Activated CD4-positive, alpha-beta T cell treated with anti-CD3 and anti-CD28 coated beads, Interleukin-2, Interleukin-6, amounts not matched to agents 100 ng/mL and 50 ng/mL, durations not matched to agents 16 hours and 8 hours (primary cell): ENCODE measurements at regions not wholly inside any gene's neighbourhood (a gene's known extent, or its start where the extent isn't known, plus 50 kb on each side); places are given as distances from the start of the nearest gene placed in this dataset.
"Not testable (repeated sequence)": the region's sequence is repeated elsewhere in the genome, so short reads cannot be mapped to it uniquely, and the experiment has no call there.

Experiments
- DNase-seq: peaks from one replicate; pipeline ENCODE4 v3.0.0-alpha.2; 2020

- no peak for DNase-seq
These were observed 385.1 kb downstream of the DTWD2 start for GRCh38 chr5:118603278-118603677.

- DNase-seq, result no peak
These were observed 390.0 kb downstream of the DTWD2 start for GRCh38 chr5:118598311-118598710.

DNA sequence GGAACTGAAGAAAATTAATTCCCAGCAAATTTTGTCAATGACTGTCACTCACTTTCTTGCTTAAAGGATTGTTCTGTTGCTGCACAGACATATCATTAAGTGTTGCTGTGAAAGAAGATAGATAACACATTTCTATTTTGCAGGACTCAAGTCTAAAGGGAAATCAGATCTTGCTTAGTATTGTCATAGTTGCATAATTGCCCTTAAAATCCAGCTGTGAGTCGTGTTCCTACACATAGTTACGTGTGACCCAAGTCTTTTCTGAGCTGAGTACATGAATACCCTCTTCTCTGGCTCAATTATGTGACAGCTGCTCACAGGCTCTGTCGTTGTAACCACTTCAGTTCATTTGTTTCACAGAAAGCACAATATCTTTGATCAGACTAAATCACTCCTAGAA is 390.8 kb downstream of the DTWD2 start:
- DNase-seq, result no peak

- DNase-seq, result no peak
These were observed 392.1 kb downstream of the DTWD2 start for GRCh38 chr5:118596255-118596654.

DNA sequence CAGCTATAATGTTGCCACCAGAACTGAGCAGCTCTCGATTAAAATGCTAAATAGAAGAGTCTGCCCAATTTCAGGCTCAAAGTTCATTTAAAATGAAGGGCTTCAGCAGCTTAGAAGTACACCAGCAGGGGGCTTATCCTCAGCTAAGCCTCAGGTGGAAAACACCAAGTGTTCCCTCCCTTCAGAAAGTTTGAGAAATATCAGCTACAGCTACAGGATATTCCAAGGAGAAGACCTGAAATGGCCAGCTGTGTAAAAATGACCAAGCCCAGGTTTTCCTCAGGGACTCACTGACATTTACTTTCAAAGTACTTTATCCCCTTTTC is 395.4 kb downstream of the DTWD2 start:
- no peak for DNase-seq

GRCh38 chr5:118592229-118593002 is 395.9 kb downstream of the DTWD2 start:
- no peak for DNase-seq

DNA sequence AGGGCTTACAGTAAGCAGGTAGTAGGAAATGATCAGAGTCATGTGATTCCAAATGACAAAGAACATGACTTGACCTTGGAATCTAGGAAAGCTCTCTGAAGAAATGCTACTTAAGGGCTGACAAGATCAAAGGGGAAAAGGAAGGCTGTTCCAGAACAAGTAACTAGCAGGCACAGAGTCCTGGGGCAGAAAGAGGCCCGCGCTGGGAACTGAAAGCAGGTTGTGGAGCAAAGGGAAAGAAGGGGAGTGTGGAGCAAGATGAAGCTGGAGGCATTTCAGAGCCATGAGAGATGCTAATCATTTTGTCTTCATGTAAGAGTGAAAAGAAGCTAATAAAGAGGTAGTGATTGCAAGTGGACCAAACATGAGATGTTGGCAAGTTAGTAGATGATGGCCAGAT is 397.5 kb downstream of the DTWD2 start:
- no peak for DNase-seq

DNA sequence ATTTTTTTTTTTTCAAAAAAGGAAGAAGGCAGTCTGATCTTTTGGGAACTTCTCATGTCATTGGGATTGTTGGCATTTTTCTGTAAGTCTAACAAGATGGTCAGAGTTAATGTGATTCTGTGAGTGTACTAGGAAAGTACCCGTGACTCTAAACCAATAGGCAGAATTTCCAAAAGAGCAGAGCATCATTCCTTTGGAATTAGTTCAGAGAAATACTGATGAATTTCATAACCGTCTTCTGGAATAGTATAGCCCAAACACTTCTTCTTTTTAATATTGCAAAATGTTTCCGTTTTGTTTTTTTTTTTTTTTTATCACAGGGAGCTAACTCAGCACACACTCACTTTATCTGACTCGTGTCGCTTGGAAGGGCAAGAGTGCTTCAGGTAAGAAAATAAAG is 407.4 kb downstream of the DTWD2 start:
- no peak for DNase-seq

GRCh38 chr5:118578093-118578492 is 410.3 kb downstream of the DTWD2 start:
- DNase-seq, result no peak

GRCh38 chr5:118577621-118578020 is 410.7 kb downstream of the DTWD2 start:
- DNase-seq, result no peak

DNA sequence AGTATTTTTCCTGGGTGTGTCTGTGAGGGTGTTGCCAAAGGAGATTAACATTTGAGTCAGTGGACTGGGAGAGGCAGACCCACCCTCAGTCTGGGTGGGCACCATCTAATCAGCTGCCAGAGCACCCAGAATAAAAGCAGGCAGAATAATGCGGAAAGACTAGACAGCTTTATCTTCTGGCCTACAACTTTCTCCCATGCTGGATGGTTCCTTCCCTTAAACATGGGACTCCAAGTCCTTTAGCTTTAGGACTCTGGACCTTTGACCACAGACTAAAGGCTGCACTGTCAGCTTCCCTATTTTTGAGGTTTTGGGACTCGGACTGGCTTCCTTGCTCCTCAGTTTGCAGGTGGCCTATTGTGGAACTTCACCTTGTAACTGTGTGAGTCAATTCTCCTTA is 418.1 kb downstream of the DTWD2 start:
- not testable (repeated sequence) for DNase-seq

GRCh38 chr5:118569596-118569995 is 418.8 kb downstream of the DTWD2 start:
- DNase-seq, result not testable (repeated sequence)

- DNase-seq, result no peak
These were observed 422.9 kb downstream of the DTWD2 start for GRCh38 chr5:118565335-118565971.

- no peak for DNase-seq
These were observed 426.4 kb downstream of the DTWD2 start for GRCh38 chr5:118561971-118562370.

- DNase-seq, result no peak
These were observed 427.1 kb downstream of the DTWD2 start for GRCh38 chr5:118561235-118561634.

- no peak for DNase-seq
These were observed 429.5 kb downstream of the DTWD2 start for GRCh38 chr5:118558871-118559270.

GRCh38 chr5:118557251-118557661 is 431.1 kb downstream of the DTWD2 start:
- DNase-seq, result no peak

- no peak for DNase-seq
These were observed 431.6 kb downstream of the DTWD2 start for GRCh38 chr5:118556792-118557191.

- DNase-seq, result no peak
These were observed 432.6 kb downstream of the DTWD2 start for GRCh38 chr5:118555727-118556126.

- DNase-seq, result no peak
These were observed 433.4 kb downstream of the DTWD2 start for GRCh38 chr5:118554981-118555380.

DNA sequence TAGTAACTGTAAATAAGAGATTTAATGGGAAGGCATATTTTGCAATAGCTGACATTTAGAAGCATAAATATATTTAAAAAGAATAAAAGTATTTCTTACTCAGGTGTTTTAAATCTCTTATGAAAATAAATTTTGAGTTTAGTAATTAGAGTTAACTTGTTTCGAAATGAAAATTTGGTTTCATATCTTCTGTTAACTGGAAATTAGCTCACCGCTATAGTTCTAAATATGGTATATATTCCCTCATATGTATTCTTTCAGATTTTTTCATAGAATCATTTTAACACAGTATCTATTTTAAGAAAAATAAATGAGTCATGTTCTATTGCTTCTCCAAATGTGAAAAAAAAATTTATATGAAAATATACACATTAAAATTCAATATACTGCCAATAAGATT is 434.1 kb downstream of the DTWD2 start:
- no peak for DNase-seq

- DNase-seq, result no peak
These were observed 434.7 kb downstream of the DTWD2 start for GRCh38 chr5:118553662-118554061.

DNA sequence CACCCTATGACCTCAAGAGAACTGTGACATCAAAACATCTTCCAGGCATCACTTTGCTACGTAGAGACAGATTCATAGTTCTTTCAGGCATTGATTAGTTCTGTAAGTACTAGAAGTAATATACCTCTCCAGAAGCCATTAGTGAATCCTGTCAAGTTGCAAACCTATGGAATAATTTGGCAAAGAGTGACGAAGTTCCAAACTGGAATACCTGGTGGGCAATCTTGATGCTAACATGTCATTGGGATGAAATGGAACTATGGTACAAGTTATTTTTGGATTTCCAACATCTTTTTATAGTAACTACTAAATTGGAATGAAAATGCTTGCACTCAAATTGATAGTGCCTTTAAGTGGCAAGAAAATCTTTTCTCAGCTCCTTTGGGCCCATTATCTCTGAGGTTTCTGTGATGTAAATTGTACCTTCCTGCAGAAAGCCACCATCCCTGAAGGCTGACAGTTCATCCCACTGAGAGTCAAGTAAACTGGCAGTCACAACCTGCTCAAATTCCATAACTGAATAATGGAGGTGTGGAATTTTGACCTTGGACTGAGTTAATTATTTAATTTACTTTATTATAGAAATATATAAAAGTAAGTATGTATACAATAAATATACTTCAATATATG is 435.5 kb downstream of the DTWD2 start:
- no peak for DNase-seq

DNA sequence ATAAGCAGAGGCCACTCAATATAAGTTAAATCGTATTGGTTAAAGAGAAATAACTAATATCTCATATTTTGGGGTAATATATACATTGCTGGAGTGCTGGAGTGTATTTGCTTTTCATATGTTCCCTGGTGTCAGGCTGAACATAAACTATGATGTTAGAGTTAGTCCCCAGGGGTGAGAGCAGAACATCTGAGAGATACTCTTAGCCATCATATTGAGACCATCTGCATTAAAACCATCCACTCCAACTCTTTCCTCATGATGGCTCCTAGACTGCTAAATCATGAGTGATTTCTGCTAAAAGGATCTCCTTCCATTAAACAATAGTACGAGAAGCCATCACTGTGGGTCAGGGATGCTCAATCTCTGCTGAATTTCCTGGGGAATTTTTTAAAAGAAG is 436.2 kb downstream of the DTWD2 start:
- no peak for DNase-seq
